GM12878 (cell line): ENCODE measurements at regions not wholly inside any gene's neighbourhood (a gene's known extent, or its start where the extent isn't known, plus 50 kb on each side); places are given as distances from the start of the nearest gene placed in this dataset.

Source experiments
- ATAC-seq: fragments of 200-7000 bp; cut with Tn5 transposase; 3 replicates; pipeline ENCODE4 v1.9.1; 2020; ENCODE audit warnings: mild to moderate bottlenecking, moderate library complexity
- BruUV-seq: library from RNA; stranded (reverse); fragments of 400-500 nt; replicated peaks from 2 replicates; lab custom pipeline; 2021; lab: Mats Ljungman, UMichigan
- CTCF ChIA-PET: fragments of 300-600 bp; sonication (Branson Sonifier 250); formaldehyde crosslinking; extraction: SDS; loops from one replicate; lab custom pipeline; 2021; ENCODE audit warnings: inconsistent platforms; lab: Yijun Ruan, JAX
- POLR2A ChIA-PET: fragments of 350-600 bp; formaldehyde crosslinking; extraction: SDS; loops from one replicate; lab custom pipeline; 2021; ENCODE audit warnings: inconsistent platforms; lab: Charles Lee
- RAD21 ChIA-PET: fragments of 300-600 bp; sonication (Branson Sonifier 250); formaldehyde crosslinking; loops from one replicate; lab custom pipeline; 2023; ENCODE audit warnings: antibody characterized with exemption; ENCODE audit not compliant: unreplicated experiment; lab: Charles Lee
- SMC1A ChIA-PET: fragments of 300-600 bp; sonication (Branson Sonifier 250); formaldehyde crosslinking; loops from one replicate; lab custom pipeline; 2023; ENCODE audit not compliant: unreplicated experiment, uncharacterized antibody; lab: Charles Lee
- DNase-seq: peaks from one replicate; pipeline ENCODE4 v3.0.0-alpha.2; 2011; ENCODE audit warnings: low read depth, low spot score
- FAIRE-seq: peaks from 3 replicates; lab custom pipeline; 2011; peaks lifted over from hg19 to GRCh38; lab: Jason Lieb, UNC
- H2AFZ ChIP-seq: 2 replicates; pipeline ENCODE4 v1.6.0; 2011; ENCODE audit warnings: low read depth, low read length, control low read depth; ENCODE audit not compliant: control insufficient read depth
- H3K27ac ChIP-seq: 2 replicates; pipeline ENCODE4 v1.5.1; 2011; ENCODE audit warnings: control low read depth; ENCODE audit not compliant: control insufficient read depth, insufficient read depth
- H3K27me3 ChIP-seq, 2 experiments: replicated peaks in 1 of 2; 2 replicates each; pipeline versions ENCODE4 v1.6.0 to v1.6.1; 2011; ENCODE audit warnings: low read length in 1 of 2; ENCODE audit not compliant: control insufficient read depth in 2 of 2, insufficient read depth in 2 of 2
- H3K36me3 ChIP-seq, 2 experiments: 2 replicates each; pipeline ENCODE4 v1.5.1; 2011; ENCODE audit warnings: low read length in 1 of 2; ENCODE audit not compliant: control insufficient read depth in 2 of 2, insufficient read depth in 2 of 2
- H3K4me1 ChIP-seq: 2 replicates; pipeline ENCODE4 v1.6.1; 2011; ENCODE audit warnings: mild to moderate bottlenecking, low read length, moderate library complexity, mixed read lengths; ENCODE audit not compliant: control insufficient read depth, insufficient read depth
- H3K4me2 ChIP-seq: 2 replicates; pipeline ENCODE4 v1.6.0; 2011; ENCODE audit warnings: control low read depth; ENCODE audit not compliant: control insufficient read depth, insufficient read depth
- H3K4me3 ChIP-seq: fragments of 200-600 bp; sonication (generic); 2 replicates; pipeline ENCODE4 v1.5.1; 2016
- H3K79me2 ChIP-seq: 2 replicates; pipeline ENCODE4 v1.6.0; 2011; ENCODE audit warnings: low read length; ENCODE audit not compliant: control insufficient read depth, insufficient read depth
- H3K9ac ChIP-seq: 2 replicates; pipeline ENCODE4 v1.8.0; 2011; ENCODE audit warnings: low read length, control low read depth, mixed read lengths; ENCODE audit not compliant: control insufficient read depth, insufficient read depth
- H3K9me3 ChIP-seq: replicated peaks from 3 replicates; pipeline ENCODE4 v1.5.1; 2011; ENCODE audit warnings: mild to moderate bottlenecking, low read length; ENCODE audit not compliant: control insufficient read depth, insufficient read depth
- H4K20me1 ChIP-seq: 2 replicates; pipeline ENCODE4 v1.6.0; 2011; ENCODE audit not compliant: control insufficient read depth, insufficient read depth
- BCL11A ChIP-seq: IDR thresholded peaks from 2 replicates; pipeline ENCODE4 v1.6.1; 2011; ENCODE audit warnings: low read depth, low read length
- KAT2A ChIP-seq: conservative IDR thresholded peaks from 2 replicates; pipeline ENCODE4 v1.6.1; 2011; ENCODE audit warnings: low read depth, low read length; ENCODE audit not compliant: control insufficient read depth
- NR2C1 ChIP-seq: fragments of 450-650 bp; IDR thresholded peaks from 2 replicates; pipeline ENCODE4 v1.6.1; 2017; ENCODE audit warnings: antibody characterized with exemption, mild to moderate bottlenecking, moderate library complexity
- PML ChIP-seq: IDR thresholded peaks from 2 replicates; pipeline ENCODE4 v1.6.1; 2012; ENCODE audit warnings: low read length, inconsistent platforms
- RCOR1 ChIP-seq: conservative IDR thresholded peaks from 2 replicates; pipeline ENCODE4 v1.6.1; 2012; ENCODE audit warnings: low read depth, low read length, improper control_type of control experiment
- WGBS: methylation state at CpG from one replicate; pipeline ENCODE4 v1.1.6; 2016; ENCODE audit warnings: low lambda C conversion rate; ENCODE audit not compliant: insufficient replicate concordance, insufficient coverage; ENCODE audit errors: missing lambda C conversion rate; 5-methylcytosine and 5-hydroxymethylcytosine counted together
- in situ Hi-C: fragments of 300-500 bp; cut with MboI; formaldehyde crosslinking; loops from 9 replicates; pipeline ENCODE4 v1.14.3; 2018; ENCODE audit warnings: mixed read lengths
- intact Hi-C: fragments of 100-400 bp; cut with micrococcal nuclease; formaldehyde crosslinking; loops from one replicate; pipeline ENCODE4 v1.14.2; 2022; ENCODE audit not compliant: unreplicated experiment
- TF ChIP-seq, protein P1 (sequence below): IDR thresholded peaks from 2 replicates; pipeline ENCODE4 v1.6.1; 2012; ENCODE audit warnings: low read depth, low read length, improper control_type of control experiment
- TF ChIP-seq, protein P2 (sequence below): IDR thresholded peaks from 2 replicates; pipeline ENCODE4 v1.6.1; 2011; ENCODE audit warnings: mild to moderate bottlenecking, low read depth, low read length, moderate library complexity; ENCODE audit not compliant: insufficient replicate concordance
- TF ChIP-seq, protein P3 (sequence below): fragments of 450-650 bp; IDR thresholded peaks from 2 replicates; pipeline ENCODE4 v1.6.1; 2016; ENCODE audit warnings: mild to moderate bottlenecking

- whole genome bisulfite sequencing = 58% methylated on average over 5 of the region's 5 CpGs
- no peaks in the 10 kb centered on the region for H3K4me1 ChIP-seq
- POLR2A ChIA-PET = interaction anchor here (1.1 kb wide), 1 partner anchor 10 kb away, joined by 4 read pairs; no protein-coding TSS in a partner anchor
- RAD21 ChIA-PET = interaction anchor here (0.8 to 2.5 kb wide), 2 partner anchors 10 to 109 kb away, joined by 3 to 13 read pairs; no protein-coding TSS in a partner anchor
- no peak overlapping the region for H3K4me3 ChIP-seq
- no TSS peak for BruUV-seq
- H3K36me3 ChIP-seq = no peaks in the 10 kb centered on the region
- TF ChIP-seq, protein P1, sequence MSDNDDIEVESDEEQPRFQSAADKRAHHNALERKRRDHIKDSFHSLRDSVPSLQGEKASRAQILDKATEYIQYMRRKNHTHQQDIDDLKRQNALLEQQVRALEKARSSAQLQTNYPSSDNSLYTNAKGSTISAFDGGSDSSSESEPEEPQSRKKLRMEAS = no peak
- no peak overlapping the region for H3K27ac ChIP-seq
- intact Hi-C loops = no loop called here
- no peak overlapping the region for H3K4me2 ChIP-seq
- no peaks in the 10 kb centered on the region for H3K27me3 ChIP-seq
- H4K20me1 ChIP-seq = no peaks in the 10 kb centered on the region
- no peak for FAIRE-seq
- H3K9me3 ChIP-seq = no peaks in the 10 kb centered on the region; the same call in 2 of the 3 replicates
- H2AFZ ChIP-seq = no peak overlapping the region
- ATAC-seq = no peak
- no peak for DNase-seq
- no peak overlapping the region for H3K9ac ChIP-seq
- CTCF ChIA-PET = interaction anchor here (1.0 to 2.8 kb wide), 3 partner anchors 10 to 274 kb away, joined by 6 to 10 read pairs (median 7); no protein-coding TSS in a partner anchor
- SMC1A ChIA-PET = interaction anchor here (0.8 to 2.8 kb wide), 12 partner anchors 10 to 138 kb away, joined by 3 to 17 read pairs (median 4); no protein-coding TSS in a partner anchor
- in situ Hi-C loops = no loop called here
- H3K79me2 ChIP-seq = no peaks in the 10 kb centered on the region
Measured at GRCh38 chr18:4748975-4749374, 293.9 kb upstream of the DLGAP1 start.

- no peaks in the 10 kb centered on the region for H3K79me2 ChIP-seq
- H3K4me3 ChIP-seq = no peak overlapping the region
- SMC1A ChIA-PET = interaction anchor here (1.1 to 6.7 kb wide), 2 partner anchors 19 to 31 kb away, joined by 3 to 42 read pairs; no protein-coding TSS in a partner anchor
- no peak for TF ChIP-seq RCOR1
- no peak for TF ChIP-seq BCL11A
- no peak for TF ChIP-seq NR2C1
- TF ChIP-seq, protein P2, sequence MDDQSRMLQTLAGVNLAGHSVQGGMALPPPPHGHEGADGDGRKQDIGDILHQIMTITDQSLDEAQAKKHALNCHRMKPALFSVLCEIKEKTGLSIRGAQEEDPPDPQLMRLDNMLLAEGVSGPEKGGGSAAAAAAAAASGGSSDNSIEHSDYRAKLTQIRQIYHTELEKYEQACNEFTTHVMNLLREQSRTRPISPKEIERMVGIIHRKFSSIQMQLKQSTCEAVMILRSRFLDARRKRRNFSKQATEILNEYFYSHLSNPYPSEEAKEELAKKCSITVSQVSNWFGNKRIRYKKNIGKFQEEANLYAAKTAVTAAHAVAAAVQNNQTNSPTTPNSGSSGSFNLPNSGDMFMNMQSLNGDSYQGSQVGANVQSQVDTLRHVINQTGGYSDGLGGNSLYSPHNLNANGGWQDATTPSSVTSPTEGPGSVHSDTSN = peak; percentile 28
- TF ChIP-seq, protein P3, sequence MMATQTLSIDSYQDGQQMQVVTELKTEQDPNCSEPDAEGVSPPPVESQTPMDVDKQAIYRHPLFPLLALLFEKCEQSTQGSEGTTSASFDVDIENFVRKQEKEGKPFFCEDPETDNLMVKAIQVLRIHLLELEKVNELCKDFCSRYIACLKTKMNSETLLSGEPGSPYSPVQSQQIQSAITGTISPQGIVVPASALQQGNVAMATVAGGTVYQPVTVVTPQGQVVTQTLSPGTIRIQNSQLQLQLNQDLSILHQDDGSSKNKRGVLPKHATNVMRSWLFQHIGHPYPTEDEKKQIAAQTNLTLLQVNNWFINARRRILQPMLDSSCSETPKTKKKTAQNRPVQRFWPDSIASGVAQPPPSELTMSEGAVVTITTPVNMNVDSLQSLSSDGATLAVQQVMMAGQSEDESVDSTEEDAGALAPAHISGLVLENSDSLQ = peak; percentile 81
- TF ChIP-seq PML = no peak
- no peak for TF ChIP-seq KAT2A
- TF ChIP-seq, all 136 proteins: peak for 2
- H3K4me2 ChIP-seq = no peak overlapping the region
- DNase-seq (no peak), ATAC-seq (peak; percentile 43; the same call in 2 of the 3 replicates), FAIRE-seq (no peak)
- ChIA-PET CTCF (interaction anchor here (0.7 to 0.8 kb wide), 2 partner anchors 9 to 13 kb away, joined by 3 read pairs; no protein-coding TSS in a partner anchor), POLR2A (no interaction called here), RAD21 (interaction anchor here (1.3 kb wide), 1 partner anchor 16 kb away, joined by 3 read pairs; no protein-coding TSS in a partner anchor)
- WGBS = 15% methylated on average over 1 of the region's 1 CpG
- no peak overlapping the region for H3K27ac ChIP-seq
- in situ Hi-C loops (no loop called here), intact Hi-C loops (no loop called here)
- H3K27me3 ChIP-seq = no peaks in the 10 kb centered on the region
- no TSS peak for BruUV-seq
- H3K9me3 ChIP-seq = no peaks in the 10 kb centered on the region; the same call in 2 of the 3 replicates
- H3K9ac ChIP-seq = no peak overlapping the region
- no peaks in the 10 kb centered on the region for H3K36me3 ChIP-seq
- H2AFZ ChIP-seq = no peak overlapping the region
- H3K4me1 ChIP-seq = no peaks in the 10 kb centered on the region
- no peaks in the 10 kb centered on the region for H4K20me1 ChIP-seq
Measured at GRCh38 chr18:4734903-4735302, 279.8 kb upstream of the DLGAP1 start.
